GM21360 (cell line): ENCODE measurements at regions not wholly inside any gene's neighbourhood (a gene's known extent, or its start where the extent isn't known, plus 50 kb on each side); places are given as distances from the start of the nearest gene placed in this dataset.

Experiments used
- ATAC-seq: cut with Tn5 transposase; IDR thresholded peaks from one replicate; pipeline ENCODE4 v1.9.1; 2021; ENCODE audit warnings: mild to moderate bottlenecking, moderate library complexity; ENCODE audit not compliant: unreplicated experiment

- ATAC-seq: no peak
Measured at GRCh38 chr18:5601188-5601624, 57.4 kb upstream of the EPB41L3 start.

DNA sequence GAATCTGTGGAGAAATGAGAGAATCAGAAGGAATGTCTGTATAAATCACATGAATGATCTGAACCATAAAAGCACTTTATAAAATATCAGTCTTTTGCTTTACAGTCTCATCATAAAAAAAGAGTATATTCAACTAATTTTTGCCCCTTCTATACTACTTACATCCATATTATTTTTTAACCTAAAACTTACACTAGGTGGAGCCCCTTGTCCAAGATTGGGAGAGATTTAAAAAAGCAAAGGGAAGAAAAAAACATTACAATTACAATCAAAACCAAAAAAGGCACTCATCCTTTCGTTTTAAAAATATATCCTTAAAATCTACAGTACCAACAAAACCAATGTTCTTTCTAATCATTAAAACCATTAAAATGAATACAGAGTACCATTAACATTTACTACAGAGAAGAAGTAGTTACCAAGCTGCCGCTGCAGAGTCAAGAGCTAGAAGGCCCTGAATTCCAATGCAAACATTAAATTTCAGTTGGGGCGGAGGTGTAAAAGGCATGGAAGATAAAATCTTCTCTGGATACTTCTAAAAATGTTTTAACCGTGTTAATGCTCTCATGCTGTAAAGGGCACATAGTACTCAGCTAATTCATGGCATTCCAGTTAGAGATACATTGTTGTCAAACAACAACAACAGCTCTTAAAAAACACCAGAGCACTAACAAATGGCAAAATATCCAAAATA, 56.7 kb upstream of the EPB41L3 start:
- ATAC-seq: no peak

DNA sequence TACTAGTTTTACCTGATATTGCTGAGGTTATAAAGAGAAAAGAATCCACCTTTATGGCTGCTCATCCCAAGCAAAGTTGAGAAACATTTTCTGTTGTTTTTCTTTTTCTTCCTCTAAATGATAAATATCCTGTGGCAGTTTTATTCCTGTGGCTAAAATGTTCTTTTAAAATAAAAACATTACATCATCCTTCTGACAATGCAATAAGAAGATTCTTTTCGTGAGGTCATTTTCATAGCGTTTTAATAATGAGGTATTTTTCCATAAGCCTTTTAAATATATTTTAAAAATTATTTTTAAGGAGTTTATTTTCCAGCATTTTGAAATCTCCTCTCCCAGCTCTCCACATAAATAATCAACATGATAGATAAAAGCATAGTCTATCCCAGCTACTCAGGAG, 52.8 kb upstream of the EPB41L3 start:
- ATAC-seq: no peak
